Retinal pigment epithelial cell (primary cell): ENCODE measurements at regions not wholly inside any gene's neighbourhood (a gene's known extent, or its start where the extent isn't known, plus 50 kb on each side); places are given as distances from the start of the nearest gene placed in this dataset.

ENCODE experiments used
- DNase-seq: peaks from one replicate; pipeline ENCODE4 v3.0.0-alpha.2; 2010; ENCODE audit warnings: low read depth
- H3K4me3 ChIP-seq: 2 replicates; pipeline ENCODE4 v1.5.1; 2011; ENCODE audit warnings: mild to moderate bottlenecking, low read length, control low read depth, moderate library complexity
- TF ChIP-seq, protein P1 (sequence below): conservative IDR thresholded peaks from 2 replicates; pipeline ENCODE4 v1.5.1; 2011; ENCODE audit warnings: low read depth, low read length, control low read depth, inconsistent platforms

DNA sequence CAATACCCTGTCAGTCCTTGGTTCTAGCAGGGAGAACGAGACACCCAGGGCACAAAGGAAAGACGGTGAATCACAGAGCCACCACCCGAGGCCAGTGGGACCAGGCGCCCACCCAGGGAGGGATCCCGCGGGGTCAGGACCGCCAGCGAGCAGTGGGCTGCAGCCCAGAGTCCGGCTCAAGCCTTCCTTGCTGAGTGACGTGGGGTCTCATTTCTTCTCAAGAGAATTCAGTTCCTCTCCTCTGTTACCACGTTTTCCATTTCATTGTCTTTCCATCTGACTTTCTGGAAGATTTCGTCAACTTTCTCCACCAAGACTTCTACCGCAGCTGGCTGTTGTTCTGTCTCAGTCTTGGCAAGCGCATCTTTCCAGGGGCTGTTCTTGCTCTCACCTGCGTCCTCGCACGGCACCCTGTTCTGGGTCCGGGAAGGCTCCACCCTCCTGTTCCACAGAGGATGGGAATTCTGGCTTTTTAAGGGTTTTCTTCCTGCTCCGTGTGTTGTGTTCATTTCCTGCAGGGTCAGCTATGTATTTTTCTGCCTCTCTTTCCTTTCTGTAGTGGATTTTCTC lies 248.6 kb downstream of the NDUFA10 start:
- DNase-seq: no peak
- TF ChIP-seq, protein P1, sequence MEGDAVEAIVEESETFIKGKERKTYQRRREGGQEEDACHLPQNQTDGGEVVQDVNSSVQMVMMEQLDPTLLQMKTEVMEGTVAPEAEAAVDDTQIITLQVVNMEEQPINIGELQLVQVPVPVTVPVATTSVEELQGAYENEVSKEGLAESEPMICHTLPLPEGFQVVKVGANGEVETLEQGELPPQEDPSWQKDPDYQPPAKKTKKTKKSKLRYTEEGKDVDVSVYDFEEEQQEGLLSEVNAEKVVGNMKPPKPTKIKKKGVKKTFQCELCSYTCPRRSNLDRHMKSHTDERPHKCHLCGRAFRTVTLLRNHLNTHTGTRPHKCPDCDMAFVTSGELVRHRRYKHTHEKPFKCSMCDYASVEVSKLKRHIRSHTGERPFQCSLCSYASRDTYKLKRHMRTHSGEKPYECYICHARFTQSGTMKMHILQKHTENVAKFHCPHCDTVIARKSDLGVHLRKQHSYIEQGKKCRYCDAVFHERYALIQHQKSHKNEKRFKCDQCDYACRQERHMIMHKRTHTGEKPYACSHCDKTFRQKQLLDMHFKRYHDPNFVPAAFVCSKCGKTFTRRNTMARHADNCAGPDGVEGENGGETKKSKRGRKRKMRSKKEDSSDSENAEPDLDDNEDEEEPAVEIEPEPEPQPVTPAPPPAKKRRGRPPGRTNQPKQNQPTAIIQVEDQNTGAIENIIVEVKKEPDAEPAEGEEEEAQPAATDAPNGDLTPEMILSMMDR: no peak
- H3K4me3 ChIP-seq: no peak overlapping the region

DNA sequence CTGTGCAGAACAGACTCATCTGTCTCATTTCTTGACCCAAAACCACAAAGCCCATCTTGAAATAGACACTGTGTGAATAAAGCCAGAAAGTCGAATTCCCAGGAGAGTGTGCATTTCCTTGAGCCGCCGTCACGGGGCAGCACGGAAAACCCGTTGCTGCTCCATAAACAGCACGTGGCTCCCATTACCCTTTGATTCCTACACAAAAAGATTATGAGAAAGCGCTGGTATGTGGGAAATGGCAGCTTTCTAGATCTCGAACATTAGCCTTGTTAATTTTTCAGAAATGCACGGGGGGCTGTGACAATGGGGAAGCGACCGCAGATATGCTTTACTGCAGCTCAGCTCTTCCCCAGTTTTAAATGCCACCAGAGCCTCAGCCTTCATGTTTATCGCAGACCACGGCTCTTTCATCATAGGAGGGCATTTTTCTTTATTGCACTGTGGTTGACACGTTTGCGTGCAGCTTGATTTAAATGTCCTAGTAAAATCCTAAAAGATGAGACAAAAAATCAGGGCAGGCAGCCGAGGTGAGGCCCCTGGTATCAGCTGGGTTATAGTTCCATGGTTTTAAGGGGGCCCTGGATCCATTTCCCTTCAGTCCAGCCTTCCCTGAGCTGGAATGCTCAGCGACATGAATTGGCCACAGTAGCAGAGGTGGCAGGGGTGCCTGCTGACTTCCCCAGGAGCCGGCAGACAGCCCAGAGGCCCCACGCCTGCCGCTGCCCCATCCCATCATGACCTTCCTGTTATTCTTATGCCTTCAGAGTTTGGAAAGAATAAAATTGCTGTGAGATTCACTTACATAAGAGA lies 249.3 kb downstream of the NDUFA10 start:
- H3K4me3 ChIP-seq: no peak overlapping the region
- TF ChIP-seq, protein P1: no peak
- no peak for DNase-seq

DNA sequence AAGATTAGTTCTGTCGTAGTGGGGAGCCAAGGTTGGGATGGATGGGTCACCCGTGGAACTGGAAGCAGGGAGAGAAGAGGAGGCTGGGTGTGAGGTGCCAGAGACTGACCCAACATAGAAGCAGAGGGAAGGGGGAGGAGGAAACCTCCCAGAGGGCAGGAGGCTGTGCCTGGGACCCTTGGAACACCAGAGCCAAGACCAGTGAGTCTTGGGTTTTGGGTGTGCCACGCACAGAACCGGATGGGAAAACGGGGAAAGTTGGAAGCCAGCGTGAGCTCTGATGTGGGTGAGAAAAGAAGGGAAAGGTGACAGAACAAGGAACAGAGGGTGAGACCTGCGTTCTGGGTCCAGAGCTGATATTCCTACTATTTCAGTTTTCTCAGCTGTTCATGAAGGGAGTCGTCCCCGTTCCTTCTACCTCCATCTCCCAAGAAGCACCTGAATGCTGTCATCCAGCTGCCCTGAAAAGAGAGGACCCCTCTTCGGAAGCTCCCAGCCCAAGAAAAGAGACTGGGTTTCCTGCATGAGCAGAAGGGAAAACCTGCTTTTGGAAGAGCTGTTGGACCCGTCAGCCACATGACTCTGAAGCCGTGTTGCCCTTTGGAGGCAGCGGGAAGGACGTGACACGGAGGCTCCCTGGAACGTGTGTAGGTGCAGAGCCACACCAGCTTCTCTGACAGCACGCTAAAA lies 250.1 kb downstream of the NDUFA10 start:
- no peak for DNase-seq
- no peak overlapping the region for H3K4me3 ChIP-seq
- TF ChIP-seq, protein P1: no peak

DNA sequence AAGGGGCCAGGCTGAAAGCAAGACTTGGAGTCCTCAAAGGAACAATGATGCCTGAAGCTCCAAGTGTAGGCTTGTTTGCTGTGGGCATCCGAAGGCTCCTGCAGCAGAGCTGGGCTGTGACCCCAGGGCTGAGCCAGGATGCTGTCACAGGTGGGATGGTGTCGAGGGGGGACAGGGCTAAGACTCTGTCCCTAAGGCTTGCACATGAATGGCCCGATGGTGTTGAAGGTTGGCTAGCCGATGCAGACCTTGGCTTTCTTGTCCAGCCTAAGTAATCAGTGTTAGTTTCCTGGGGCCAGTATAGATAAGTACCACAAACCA lies 251.0 kb downstream of the NDUFA10 start:
- TF ChIP-seq, protein P1: no peak
- no peak overlapping the region for H3K4me3 ChIP-seq
- no peak for DNase-seq

DNA sequence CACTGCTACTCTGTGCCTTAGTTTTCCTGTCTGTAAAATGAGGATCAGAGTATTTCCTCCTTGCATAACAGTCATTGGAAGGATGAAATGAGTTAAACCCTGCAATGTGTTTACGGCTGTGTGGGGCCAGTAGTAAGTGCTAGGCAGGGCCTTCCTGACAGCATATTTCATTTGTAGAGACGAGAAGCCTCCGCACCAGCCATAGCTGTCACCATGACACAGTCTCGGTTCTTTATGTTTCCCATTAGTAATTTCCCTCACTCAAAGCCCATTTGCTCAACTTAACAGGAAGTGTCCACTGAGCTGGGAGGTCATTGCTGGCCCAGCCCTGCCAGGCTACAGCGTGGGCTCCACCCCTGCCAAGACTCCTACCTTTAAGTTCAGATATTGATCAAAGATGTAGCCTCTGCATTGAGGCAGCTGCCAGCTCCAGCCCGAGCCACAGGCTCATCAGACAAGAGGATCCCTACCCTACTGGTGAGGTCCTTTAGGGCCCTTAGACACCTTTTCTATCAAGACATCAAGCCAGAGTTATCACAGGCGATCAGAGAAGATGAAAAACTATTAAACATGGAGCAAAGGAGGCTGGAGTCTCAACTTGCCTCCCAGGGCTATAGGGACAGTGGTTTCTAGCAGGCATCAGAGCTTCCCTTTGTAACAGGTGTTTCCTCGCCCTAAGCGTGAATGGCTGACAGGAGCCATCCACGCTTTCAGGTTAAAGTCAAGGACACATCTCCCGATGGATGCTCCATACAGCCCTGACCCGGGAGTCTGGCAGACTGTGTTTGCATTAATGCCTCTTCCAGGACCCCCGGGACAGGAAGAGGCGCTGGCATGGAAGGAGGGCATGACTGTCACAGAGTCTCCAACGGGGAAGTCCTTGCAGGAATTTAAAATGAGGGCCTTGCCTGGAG lies 251.7 kb downstream of the NDUFA10 start:
- DNase-seq: no peak
- H3K4me3 ChIP-seq: no peak overlapping the region
- TF ChIP-seq, protein P1: no peak

DNA sequence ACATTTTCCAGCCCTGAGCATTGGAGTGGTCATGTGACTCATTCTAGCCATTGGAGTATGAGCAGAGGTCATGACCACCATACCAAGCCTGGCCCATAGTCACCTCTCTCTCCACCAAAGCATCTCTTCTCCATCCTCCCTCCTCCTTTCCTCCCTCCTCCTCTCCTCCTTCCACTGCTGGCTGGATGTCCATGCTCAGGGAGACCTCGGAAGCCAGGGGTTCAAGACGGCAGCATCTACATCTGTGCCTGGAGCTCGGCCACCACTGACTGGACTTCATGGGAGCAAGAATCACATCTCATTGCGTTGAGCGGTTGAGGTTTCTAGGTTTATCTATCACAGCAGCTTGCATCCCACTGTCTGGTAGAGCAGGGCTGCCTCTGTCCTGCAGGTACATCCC lies 252.4 kb downstream of the NDUFA10 start:
- no peak for DNase-seq
- no peak overlapping the region for H3K4me3 ChIP-seq
- TF ChIP-seq, protein P1: no peak
